ENCODE measurements at regions not wholly inside any gene's neighbourhood (a gene's known extent, or its start where the extent isn't known, plus 50 kb on each side); places are given as distances from the start of the nearest gene placed in this dataset.

- Histone ChIP-seq H3K9me3 (ENCODE audit: control insufficient read depth, insufficient read depth, low read depth, low read length) (no peaks in the 10 kb centered on the region), H3K79me2 (ENCODE audit: control insufficient read depth, insufficient read depth, low read length) (no peaks in the 10 kb centered on the region), H3K27me3 (ENCODE audit: control insufficient read depth, insufficient read depth, low read length) (no peaks in the 10 kb centered on the region), H3K4me3 (replicated peaks in 1 of 4; ENCODE audit: control extremely low read depth in 1 of 4, insufficient read depth in 1 of 4, low read depth in 3 of 4, low read length in 4 of 4) (no peak overlapping the region), H3K36me3 (ENCODE audit: control insufficient read depth, insufficient read depth, low read length) (no peaks in the 10 kb centered on the region), H3K27ac (ENCODE audit: insufficient read depth, low read length) (no peak overlapping the region), H3K9ac (ENCODE audit: insufficient read depth, low read length) (no peak overlapping the region), H3K4me2 (ENCODE audit: extremely low read depth, insufficient read depth, low read length) (no peak overlapping the region), H3K4me1 (ENCODE audit: control insufficient read depth, extremely low read depth, insufficient read depth, low read length) (no peaks in the 10 kb centered on the region), H4K20me1 (ENCODE audit: control insufficient read depth, extremely low read depth, insufficient read depth, low read length) (no peaks in the 10 kb centered on the region), H2AFZ (ENCODE audit: low read length) (no peak overlapping the region)
- DNase-seq (ENCODE audit: low read depth in 2 of 2) = no peak
- TF ChIP-seq EZH2 (IDR thresholded peaks at IDR 0.05; ENCODE audit: low read length, missing control alignments) = no peak
- TF ChIP-seq, protein P1, sequence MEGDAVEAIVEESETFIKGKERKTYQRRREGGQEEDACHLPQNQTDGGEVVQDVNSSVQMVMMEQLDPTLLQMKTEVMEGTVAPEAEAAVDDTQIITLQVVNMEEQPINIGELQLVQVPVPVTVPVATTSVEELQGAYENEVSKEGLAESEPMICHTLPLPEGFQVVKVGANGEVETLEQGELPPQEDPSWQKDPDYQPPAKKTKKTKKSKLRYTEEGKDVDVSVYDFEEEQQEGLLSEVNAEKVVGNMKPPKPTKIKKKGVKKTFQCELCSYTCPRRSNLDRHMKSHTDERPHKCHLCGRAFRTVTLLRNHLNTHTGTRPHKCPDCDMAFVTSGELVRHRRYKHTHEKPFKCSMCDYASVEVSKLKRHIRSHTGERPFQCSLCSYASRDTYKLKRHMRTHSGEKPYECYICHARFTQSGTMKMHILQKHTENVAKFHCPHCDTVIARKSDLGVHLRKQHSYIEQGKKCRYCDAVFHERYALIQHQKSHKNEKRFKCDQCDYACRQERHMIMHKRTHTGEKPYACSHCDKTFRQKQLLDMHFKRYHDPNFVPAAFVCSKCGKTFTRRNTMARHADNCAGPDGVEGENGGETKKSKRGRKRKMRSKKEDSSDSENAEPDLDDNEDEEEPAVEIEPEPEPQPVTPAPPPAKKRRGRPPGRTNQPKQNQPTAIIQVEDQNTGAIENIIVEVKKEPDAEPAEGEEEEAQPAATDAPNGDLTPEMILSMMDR (conservative IDR thresholded peaks at IDR 0.05 in 1 of 2, IDR thresholded peaks at IDR 0.05 in 1 of 2; ENCODE audit: low read depth in 1 of 2, low read length in 2 of 2) = no peak
These were observed 811.9 kb upstream of the RGS18 start for GRCh38 chr1:191346381-191346780.

GRCh38 chr1:191348328-191348727, 809.9 kb upstream of the RGS18 start:
- no peaks in the 10 kb centered on the region for H3K4me1 ChIP-seq (ENCODE audit: control insufficient read depth, extremely low read depth, insufficient read depth, low read length)
- H3K9ac ChIP-seq (ENCODE audit: insufficient read depth, low read length) = no peak overlapping the region
- H4K20me1 ChIP-seq (ENCODE audit: control insufficient read depth, extremely low read depth, insufficient read depth, low read length) = no peaks in the 10 kb centered on the region
- no peaks in the 10 kb centered on the region for H3K79me2 ChIP-seq (ENCODE audit: control insufficient read depth, insufficient read depth, low read length)
- DNase-seq (ENCODE audit: low read depth in 2 of 2) = no peak
- H3K27me3 ChIP-seq (ENCODE audit: control insufficient read depth, insufficient read depth, low read length) = no peaks in the 10 kb centered on the region
- no peaks in the 10 kb centered on the region for H3K9me3 ChIP-seq (ENCODE audit: control insufficient read depth, insufficient read depth, low read depth, low read length)
- H2AFZ ChIP-seq (ENCODE audit: low read length) = no peak overlapping the region
- no peak overlapping the region for H3K4me2 ChIP-seq (ENCODE audit: extremely low read depth, insufficient read depth, low read length)
- no peaks in the 10 kb centered on the region for H3K36me3 ChIP-seq (ENCODE audit: control insufficient read depth, insufficient read depth, low read length)
- H3K27ac ChIP-seq (ENCODE audit: insufficient read depth, low read length) = no peak overlapping the region
- H3K4me3 ChIP-seq (replicated peaks in 1 of 4; ENCODE audit: control extremely low read depth in 1 of 4, insufficient read depth in 1 of 4, low read depth in 3 of 4, low read length in 4 of 4) = no peak overlapping the region
- TF ChIP-seq, protein P1 (conservative IDR thresholded peaks at IDR 0.05 in 1 of 2, IDR thresholded peaks at IDR 0.05 in 1 of 2; ENCODE audit: low read depth in 1 of 2, low read length in 2 of 2) = no peak
- no peak for TF ChIP-seq EZH2 (IDR thresholded peaks at IDR 0.05; ENCODE audit: low read length, missing control alignments)

DNA sequence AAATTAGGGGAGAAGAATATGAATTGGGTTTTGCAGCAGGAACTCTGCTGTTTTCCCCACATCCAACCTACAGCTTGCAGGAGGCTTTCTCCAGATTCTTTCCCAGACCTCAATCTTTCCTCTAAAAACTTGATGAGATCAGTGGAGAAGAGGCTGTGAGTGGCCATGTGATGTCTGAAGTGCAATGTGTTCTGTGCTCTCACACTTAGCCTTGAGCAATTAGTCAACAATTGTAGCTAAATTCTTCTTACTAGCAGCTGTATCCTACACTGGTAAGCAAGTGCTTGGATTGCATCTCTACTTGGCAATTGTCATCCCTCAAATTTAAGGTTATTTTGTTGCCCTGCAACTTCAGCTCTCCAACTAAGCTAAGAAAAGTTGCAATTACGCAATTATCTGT, 807.3 kb upstream of the RGS18 start:
- Histone ChIP-seq H3K27me3 (ENCODE audit: control insufficient read depth, insufficient read depth, low read length) (no peaks in the 10 kb centered on the region), H3K4me1 (ENCODE audit: control insufficient read depth, extremely low read depth, insufficient read depth, low read length) (no peaks in the 10 kb centered on the region), H3K9me3 (ENCODE audit: control insufficient read depth, insufficient read depth, low read depth, low read length) (no peaks in the 10 kb centered on the region), H2AFZ (ENCODE audit: low read length) (no peak overlapping the region), H3K27ac (ENCODE audit: insufficient read depth, low read length) (no peak overlapping the region), H3K4me3 (replicated peaks in 1 of 4; ENCODE audit: control extremely low read depth in 1 of 4, insufficient read depth in 1 of 4, low read depth in 3 of 4, low read length in 4 of 4) (no peak overlapping the region), H3K4me2 (ENCODE audit: extremely low read depth, insufficient read depth, low read length) (no peak overlapping the region), H3K79me2 (ENCODE audit: control insufficient read depth, insufficient read depth, low read length) (no peaks in the 10 kb centered on the region), H3K36me3 (ENCODE audit: control insufficient read depth, insufficient read depth, low read length) (no peaks in the 10 kb centered on the region), H4K20me1 (ENCODE audit: control insufficient read depth, extremely low read depth, insufficient read depth, low read length) (no peaks in the 10 kb centered on the region), H3K9ac (ENCODE audit: insufficient read depth, low read length) (no peak overlapping the region)
- TF ChIP-seq EZH2 (IDR thresholded peaks at IDR 0.05; ENCODE audit: low read length, missing control alignments) = no peak
- TF ChIP-seq, protein P1 (conservative IDR thresholded peaks at IDR 0.05 in 1 of 2, IDR thresholded peaks at IDR 0.05 in 1 of 2; ENCODE audit: low read depth in 1 of 2, low read length in 2 of 2) = no peak
- no peak for DNase-seq (ENCODE audit: low read depth in 2 of 2)

Measured in fibroblast of lung (primary cell).